ENCODE measurements at regions not wholly inside any gene's neighbourhood (a gene's known extent, or its start where the extent isn't known, plus 50 kb on each side); places are given as distances from the start of the nearest gene placed in this dataset.

- TF ChIP-seq CTCF (IDR thresholded peaks at IDR 0.05; ENCODE audit: low read depth, low read length) (no peak), POLR2A (IDR thresholded peaks at IDR 0.05; ENCODE audit: extremely low read depth, insufficient read length) (no peak), MYC (IDR thresholded peaks at IDR 0.05; ENCODE audit: low read depth, low read length) (no peak), MAX (IDR thresholded peaks at IDR 0.05; ENCODE audit: low read depth, low read length) (no peak)
Measured at GRCh38 chr4:138410266-138410665, 168.1 kb upstream of the SLC7A11 start.
